Left hindlimb (tissue), 1 donor: ENCODE measurements at regions not wholly inside any gene's neighbourhood (a gene's known extent, or its start where the extent isn't known, plus 50 kb on each side); places are given as distances from the start of the nearest gene placed in this dataset.
"Not testable (repeated sequence)": the region's sequence is repeated elsewhere in the genome, so short reads cannot be mapped to it uniquely, and the experiment has no call there.

Experiments
- DNase-seq: peaks from one replicate; pipeline ENCODE4 v3.0.0-alpha.2; 2018

DNA sequence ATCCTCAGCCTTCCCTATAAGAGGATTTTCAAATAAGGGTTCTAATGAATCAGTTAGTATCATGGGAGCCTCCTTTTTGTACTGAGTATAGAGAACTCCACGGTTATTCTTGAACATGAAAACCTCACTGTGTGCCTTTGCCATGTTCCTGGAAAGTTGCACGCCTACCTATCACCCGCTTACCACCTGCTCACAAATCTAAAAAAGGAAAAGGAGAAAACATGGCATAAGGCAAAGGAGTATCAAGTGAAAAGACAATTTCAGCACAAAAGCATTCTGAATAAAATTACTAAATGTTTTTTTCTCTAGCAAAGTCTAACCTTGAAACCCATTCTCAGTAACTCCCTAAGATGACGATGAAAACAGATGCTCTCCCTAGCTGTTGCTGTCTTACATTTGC, 511.8 kb upstream of the API5 start:
- DNase-seq: no peak

DNA sequence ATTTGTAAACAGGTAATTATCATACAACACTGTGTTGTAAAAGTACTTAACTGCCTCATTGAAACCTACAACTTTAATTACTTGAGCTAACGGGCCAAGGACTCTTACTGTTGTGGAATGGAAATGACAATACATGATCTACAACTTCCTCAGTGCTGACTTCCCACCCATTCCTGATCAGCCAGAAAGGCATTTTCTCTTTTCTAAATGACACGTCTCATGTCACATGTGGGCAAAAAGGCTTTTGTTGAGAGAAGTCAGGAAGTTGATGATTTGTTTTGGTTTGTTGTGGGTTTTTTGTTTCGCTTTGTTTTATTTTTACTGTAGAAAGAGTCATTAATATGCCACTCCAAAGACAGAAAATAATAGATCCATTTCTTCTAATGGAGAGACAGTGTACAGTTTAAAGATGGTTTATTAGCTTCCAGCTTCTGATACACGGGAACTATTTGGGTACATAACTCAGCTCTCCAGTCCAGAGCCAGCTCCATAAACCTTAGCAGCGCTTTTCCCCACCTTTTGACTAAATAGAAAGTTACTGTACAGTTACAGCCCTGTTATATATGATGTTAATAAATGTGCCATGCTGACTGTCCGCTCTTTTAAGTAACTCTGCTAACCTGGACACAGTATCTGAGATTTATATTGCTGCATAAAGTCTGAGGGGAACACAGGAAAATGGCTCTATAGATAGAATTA, 509.4 kb upstream of the API5 start:
- DNase-seq: no peak

DNA sequence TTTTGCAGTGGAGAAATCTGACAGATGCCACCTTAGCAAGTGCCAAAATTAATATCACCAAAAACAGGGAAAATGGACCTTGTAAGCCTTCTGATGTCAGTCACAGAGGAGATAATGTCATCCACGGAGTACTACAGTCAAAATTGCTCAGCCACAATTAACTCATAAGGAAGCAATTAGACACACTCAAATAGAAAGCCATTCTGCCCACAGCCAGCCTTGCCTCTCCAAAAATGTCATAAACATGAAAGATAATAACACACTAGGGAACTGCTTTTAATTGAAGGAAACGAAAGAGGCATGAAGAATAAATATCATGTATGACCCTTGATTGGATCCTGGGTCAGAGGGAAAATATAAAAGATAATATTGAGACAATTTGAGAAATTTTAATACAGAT, 505.6 kb upstream of the API5 start:
- no peak for DNase-seq

DNA sequence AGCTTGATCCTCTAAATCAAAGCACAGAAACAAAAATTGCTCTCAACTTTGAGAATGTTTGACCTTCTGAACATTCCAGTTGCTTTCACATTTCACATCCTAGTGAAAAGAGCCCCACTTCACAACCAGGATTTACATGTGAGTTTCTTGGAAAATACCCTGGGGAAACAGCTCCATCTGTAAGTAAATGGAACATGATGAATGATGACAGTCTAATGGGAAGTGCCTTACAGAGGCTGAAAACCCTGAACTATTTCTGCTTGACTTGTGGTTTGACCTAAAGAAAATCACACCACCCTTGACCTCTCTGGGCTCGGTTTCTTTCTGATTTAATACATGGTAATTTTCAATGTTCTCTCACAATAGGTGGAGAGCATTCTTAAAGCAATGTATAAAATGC, 499.4 kb upstream of the API5 start:
- no peak for DNase-seq

DNA sequence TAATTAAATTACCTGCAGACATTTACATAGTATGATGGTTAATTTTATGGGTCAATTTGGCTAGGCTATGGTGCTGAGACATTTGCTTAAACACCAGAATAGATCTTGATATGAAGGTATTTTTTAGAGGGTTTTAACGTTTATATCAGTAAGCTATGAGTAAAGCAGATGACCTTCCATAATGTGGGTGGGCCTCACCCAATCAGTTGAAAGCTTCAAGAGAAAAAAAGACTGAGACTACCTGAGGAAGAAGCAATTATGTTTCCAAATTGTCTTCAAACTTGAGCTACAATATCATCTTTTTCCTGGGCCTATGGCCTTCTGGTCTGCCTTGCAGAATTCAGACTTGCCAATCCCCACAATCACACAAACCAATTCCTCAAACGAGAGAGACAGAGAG, 498.8 kb upstream of the API5 start:
- no peak for DNase-seq

DNA sequence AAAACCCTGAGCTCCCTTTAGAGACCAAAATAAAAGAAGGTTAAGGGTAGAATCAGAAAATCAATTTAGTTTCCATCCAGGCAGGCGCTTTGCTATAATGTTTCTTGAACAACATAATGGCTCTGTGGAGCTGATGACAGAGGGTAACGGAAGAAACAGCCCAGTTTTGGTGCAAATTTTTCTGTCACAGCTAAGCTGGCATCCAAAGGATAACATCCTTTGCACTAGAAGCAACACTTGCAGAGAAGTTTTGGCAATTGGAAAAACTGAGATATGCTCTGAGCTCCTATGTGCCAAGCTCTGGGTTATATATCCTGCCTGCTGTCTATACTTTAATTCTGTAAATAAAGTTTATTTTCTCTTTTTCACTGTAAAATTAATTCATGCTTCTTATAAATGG, 495.3 kb upstream of the API5 start:
- no peak for DNase-seq

DNA sequence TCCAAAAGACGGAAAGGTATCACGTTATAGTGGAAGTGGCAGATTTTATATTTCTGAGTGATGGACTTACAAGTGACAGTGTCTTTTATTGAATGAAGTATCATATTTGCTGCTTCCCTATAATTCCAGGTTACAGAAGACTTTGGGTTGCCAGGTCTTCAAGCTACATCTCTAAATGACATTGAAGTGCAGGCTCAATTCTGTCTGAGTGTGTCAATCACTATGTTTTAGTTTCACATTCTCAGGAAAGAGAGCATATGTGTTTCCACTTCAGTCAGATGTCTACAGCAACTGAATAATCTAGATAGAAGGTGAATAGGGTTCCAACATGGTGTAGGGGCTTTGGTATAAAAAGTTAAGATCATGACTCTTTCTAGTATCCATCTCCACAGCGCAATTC, 492.7 kb upstream of the API5 start:
- DNase-seq: no peak

DNA sequence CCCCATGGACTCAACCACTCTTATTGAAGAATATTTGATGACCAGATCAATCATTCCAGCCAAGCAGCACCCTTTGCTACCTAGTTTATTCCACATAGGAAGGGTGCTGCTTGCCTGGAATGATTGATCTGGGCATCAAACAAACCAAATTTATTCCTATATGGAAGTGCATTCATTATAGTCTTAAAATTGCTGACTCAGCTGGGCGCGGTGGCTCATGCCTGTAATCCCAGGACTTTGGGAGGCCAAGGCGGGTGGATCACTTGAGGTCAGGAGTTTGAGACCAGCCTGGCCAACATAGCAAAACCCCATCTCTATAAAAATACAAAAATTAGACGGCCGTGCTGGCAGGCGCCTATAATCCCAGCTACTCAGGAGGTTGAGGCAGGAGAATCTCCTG, 489.6 kb upstream of the API5 start:
- DNase-seq: not testable (repeated sequence)

DNA sequence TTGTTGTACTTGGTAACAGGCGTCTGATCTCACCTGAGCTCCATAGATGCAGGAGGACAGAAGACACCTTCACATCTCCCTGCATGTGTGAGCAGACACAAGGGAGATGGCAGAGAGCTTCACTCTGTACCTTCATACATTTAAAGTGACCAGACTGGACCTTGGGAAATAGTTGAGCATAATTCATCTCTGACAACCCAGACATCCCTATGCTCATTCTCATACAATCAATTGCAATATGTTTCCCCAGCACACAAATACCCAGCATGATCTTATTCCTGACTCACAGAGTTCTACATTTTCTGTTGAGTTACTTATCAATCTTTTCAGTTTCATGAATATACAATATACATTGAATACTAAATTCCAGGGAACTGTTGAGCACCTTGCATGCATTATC, 488.2 kb upstream of the API5 start:
- no peak for DNase-seq

DNA sequence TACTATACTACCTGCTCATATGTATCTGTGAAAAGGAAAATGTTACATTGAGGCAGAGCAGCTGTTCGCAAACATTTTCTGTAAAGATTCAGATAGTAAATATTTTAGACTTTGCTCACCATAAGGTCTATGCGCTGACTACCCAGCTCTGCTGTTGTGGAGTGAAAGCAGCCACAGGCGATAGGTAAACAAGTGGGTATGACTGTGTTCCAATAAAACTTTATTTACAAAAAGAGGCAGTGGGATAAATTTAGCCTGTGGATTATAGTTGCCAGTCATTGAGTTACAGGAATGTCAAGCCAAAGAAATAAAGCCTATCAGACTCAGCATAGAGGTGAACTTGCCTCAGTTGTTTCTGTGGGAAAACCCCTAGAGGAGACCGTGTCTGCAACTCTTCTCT, 487.7 kb upstream of the API5 start:
- DNase-seq: no peak

DNA sequence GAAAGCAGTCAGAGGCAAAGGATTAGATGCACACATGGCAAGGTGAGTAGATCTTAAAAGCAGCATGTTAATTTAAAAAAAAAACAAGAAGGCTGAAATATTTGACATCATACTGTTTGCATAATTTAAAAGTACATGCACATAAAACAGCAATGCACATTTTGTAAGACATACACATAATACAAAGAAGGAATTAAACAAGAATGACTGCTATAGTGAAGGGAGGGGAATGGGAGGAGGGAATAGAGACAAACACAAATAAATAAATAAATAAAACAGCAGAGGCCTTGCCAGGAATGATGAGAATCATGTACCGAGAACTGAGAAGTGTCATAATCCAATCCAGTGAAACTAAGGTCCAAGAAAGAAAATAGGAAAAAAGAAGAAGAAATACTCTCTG, 486.2 kb upstream of the API5 start:
- DNase-seq: no peak

DNA sequence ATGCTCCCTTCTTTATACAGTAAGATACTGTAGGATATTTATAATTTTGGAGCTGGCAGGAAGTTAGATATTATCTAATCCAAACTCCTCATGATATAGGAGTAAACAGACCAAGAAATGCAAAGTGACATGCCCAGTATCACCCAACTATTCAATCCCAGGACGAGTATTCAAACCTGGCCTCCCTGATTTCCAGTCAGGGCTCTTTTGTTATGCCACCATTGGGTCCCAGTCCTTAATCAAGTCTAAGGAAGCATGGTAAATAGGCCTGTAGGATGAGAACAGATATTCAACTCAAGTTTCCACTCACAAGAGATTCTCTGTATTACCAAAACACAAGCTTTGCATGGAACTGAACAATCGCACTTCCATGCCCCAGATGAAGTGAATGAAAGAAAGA, 484.0 kb upstream of the API5 start:
- no peak for DNase-seq

DNA sequence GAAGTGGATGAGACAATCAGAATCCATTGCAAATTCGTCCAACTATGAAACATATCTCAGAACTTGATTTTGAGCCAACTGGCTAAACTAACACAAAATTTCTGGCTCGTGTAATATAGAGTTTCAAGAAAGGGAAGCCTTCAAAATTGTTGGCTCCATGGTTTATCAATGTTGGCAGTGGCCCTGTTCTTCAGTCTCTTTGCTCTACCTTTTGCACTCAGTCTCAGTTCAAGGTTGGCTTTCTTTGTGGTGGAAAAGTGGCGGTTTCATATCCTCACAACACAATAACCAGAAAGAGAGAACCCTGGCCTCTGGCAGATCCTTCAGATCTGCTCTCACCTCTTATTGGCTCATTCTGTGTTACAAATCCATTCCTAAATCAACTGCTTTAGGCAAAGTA, 473.8 kb upstream of the API5 start:
- DNase-seq: no peak

DNA sequence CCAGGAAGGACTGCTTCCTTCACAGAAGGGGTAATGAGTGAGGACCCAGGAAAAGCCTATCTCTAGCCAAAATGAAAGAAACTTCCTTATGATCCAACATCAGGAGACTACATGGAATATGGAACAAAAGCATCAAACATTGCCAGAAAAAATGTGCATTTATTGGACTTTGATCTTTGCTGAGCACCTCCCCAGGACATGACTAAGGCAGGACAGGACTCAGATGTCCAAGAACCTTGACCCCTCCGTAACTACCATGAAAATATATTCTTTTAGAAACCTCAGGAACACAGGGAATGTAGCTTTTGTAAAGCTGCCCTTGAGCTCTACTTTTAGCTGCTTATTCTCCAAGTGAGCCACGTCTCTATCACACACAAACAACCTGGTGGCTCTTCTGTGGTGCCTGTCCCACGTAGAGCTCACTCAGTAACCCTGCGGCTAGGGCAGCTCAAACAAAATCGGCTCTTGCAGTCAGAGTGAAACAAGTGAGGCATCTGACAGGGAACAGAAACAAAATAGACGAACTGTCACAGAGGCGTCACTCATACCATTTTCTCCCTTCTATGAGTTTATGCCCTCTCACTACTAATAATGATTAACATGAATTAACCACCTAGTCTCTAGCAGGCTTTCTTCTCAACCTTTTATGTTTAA, 471.5 kb upstream of the API5 start:
- DNase-seq: no peak

DNA sequence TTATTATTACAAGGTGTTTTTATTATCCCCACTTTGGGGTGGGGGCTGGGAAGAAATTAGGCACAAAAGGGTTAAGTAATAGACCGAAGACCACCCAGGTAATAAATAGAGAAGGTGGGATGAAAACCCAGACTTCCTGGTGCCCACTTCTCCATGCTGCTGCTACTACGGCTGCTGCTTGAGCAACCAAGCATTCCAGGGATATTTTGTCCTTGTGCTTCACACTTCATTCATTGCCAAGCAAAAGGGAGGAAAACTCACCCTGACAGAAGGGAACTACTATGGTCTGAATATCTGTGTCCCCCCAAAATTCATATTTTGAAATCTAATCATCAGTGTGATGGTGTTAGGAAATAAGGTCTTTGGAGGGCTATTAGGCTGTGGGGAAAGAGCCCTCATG, 470.9 kb upstream of the API5 start:
- no peak for DNase-seq

DNA sequence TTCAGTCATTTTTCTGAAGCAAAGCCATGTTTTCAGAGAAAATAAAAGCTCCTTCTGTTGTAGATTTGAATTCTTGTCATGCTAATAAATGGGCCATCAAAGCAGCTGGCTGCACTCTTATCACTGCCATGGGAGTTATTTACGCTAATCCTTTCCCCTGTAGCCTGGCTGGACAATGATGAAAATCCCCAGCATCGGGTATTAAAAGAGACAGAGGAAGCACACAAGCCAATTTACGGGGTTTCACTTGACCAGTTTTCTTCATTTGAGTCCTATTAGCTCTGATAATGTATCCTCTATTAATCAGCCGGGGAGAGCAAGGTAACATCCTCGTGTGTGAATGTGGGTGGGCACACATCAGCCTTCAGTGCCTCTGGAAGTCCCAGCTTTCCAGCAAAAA, 470.2 kb upstream of the API5 start:
- DNase-seq: no peak

DNA sequence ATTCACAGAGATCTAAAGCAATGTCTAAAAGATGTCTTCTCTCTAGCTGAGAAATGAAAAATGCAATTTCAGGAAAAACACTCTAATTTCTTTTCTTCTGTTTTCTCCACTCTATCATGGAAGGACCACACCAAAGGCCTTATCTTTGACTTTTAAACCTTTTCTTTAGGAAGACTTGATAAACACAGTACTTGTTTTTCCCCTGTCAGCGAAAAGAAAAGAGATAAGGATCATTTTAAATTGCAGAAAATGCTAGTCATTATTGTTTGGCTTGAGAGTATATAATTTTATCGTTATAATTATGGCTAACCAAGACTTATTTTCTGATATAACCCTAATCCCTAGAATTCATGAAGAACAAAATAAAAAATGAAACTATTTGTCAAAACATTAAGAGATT, 462.4 kb upstream of the API5 start:
- DNase-seq: no peak

DNA sequence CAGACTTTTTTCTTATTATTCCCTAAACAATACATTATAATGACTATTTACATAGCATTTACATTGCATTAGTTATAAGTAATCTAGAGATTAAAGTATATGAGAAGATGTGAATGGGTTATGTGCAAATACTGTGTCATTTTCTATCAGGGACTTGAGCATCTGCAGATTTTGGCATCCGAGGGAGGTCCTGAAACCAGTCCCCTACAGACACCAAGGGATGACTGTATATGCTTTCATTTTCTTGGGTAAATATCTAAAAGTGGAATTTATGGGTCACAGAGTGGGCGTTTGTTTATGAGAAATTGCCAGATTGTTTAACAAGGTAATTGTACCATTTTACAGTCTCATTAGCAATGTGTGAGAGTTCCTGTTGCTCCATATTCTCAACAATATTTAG, 454.5 kb upstream of the API5 start:
- no peak for DNase-seq

DNA sequence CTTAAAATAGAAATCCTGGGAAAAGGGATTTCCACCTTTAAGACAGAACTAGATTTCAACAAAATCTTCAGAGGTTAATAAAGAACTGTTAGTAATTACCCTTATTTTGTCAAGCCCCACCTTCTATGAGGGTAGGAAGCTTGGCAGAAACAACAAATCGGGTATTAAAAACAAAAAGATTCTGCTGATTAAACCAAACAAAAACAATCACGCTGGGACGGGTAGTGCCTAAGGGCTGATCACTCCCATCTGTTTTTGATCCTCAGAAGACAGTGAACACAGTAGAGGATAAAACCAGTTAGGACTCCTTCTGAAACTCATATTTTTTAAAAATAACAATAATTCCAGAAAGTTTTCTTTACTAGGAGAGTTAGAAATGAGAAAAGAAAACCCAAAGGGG, 441.3 kb upstream of the API5 start:
- no peak for DNase-seq

DNA sequence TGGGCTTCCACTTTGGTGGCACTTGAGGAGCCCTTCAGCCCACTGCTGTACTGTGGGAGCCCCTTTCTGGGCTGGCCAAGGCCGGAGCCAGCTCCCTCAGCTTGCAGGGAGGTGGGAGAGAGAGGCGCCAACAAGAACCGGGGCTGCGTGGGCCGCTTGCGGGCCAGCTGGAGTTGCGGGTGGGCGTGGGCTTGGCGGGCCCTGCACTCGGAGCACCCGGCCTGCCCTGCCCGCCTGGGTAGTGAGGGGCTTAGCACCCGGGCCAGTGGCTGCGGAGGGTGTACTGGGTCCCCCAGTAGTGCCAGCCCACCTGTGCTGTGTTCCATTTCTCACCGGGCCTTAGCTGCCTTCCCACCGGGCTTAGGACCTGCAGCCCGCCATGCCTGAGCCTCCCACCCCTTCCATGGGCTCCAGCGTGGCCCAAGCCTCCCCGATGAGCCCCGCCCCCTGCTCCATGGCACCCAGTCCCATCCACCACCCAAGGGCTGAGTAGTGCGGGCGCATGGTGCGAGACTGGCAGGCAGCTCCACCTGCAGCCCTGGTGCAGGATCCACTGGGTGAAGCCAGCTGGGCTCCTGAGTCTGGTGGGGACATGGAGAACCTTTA, 437.9 kb upstream of the API5 start:
- not testable (repeated sequence) for DNase-seq

DNA sequence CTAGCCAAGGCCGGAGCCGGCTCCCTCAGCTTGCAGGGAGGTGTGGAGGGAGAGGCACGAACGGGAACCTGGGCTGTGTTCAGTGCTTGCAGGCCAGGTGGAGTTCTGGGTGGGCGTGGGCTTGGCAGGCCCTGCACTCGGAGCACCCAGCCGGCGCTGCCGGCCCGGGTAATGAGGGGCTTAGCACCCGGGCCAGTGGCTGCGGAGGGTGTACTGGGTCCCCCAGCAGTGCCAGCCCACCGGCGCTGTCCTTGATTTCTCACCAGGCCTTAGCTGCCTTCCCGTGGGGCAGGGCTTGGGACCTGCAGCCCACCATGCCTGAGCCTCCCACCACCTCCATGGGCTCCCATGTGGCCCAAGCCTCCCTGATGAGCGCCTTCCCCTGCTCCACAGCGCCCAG, 430.5 kb upstream of the API5 start:
- DNase-seq: not testable (repeated sequence)

DNA sequence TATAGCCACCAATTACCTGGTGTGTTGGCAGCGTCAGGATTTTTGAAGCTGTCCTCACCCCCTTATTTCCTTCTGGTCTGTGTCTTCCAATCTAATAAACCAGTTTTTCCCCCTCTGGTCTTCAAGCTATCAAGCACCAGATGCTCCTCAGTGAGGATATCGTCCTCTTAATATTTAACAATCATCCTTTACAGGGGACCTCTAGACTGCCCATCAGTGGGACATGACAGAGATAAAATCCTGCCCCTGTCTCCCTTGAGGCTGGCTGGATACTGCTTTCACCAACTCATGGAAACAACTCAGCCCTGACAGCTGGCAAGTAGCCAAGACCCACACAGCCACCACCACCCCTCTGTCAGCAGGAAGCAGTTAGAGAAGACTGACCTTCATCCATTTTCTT, 421.0 kb upstream of the API5 start:
- DNase-seq: no peak

DNA sequence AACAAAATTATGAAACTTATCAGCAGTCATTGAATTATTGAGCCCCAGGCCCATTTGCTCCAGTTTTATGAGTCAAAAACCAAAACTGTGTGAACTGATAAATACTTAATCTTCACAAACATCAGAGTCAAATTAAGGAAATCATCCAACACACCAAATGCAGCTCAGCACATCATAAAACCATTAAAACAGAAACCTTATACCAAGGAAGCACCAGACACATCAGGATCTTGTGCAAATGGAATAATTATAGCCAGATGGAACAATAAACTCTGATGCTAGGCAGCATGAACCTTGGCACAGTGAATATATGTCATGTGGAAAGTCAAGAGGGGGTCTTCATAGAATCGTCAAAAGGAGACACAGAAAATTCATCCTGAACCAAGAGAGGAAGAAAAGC, 410.7 kb upstream of the API5 start:
- no peak for DNase-seq

DNA sequence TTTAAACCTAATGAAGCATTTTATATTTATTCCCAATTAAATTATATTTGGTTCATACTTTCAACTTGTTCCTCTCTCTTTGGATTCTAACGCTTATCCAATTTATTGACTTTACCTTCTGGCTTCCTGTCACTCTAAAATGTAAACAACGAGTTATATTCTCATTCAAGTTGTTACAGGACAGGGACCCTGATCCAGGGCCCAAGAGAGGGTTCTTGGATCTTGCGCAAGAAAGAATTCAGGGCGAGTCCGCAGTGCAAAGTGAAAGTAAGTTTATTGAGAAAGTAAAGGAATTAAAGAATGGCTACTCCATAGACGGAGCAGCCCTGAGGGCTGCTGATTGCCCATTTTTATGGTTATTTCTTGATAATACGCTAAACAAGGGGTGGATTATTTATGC, 405.6 kb upstream of the API5 start:
- no peak for DNase-seq

DNA sequence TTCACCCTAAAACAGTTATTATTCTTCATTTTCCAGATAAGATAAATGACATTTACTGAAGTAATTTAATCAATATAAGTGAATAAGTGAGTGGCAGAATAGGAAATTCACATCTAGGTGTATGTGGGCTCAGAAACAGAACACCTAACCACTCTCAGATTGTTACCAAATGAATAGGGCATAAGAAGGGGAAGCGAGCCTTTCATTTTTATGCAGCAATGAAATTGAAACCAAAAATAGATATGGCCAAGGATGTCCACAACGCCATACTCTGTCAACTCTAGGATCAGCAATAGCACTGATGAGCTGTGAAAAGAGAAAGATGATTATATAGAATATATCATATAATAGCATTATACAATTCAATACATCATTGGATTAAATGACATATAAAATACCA, 398.1 kb upstream of the API5 start:
- no peak for DNase-seq
